Esophagus muscularis mucosa (tissue), 4 donors: ENCODE measurements at regions not wholly inside any gene's neighbourhood (a gene's known extent, or its start where the extent isn't known, plus 50 kb on each side); places are given as distances from the start of the nearest gene placed in this dataset.

Source experiments
- DNase-seq: peaks from one replicate; pipeline ENCODE4 v3.0.0-alpha.2; 2017; ENCODE audit errors: extremely low spot score
- H3K27ac ChIP-seq, 4 donors: fragments of 200-600 bp; sonication (generic); replicated peaks in 1 of 4; 1 replicate in 3 of 4; 2 replicates in 1 of 4; pipeline ENCODE4 v1.5.1; 2016 to 2019; ENCODE audit warnings: mild to moderate bottlenecking in 1 of 4
- H3K27me3 ChIP-seq, 4 donors: fragments of 200-600 bp; sonication (generic); one replicate each; pipeline versions ENCODE4 v1.5.1 to v1.6.0; 2016 to 2019
- H3K36me3 ChIP-seq, 4 donors: fragments of 200-600 bp; sonication (generic); one replicate each; pipeline ENCODE4 v1.5.1; 2016 to 2019
- H3K4me1 ChIP-seq, 4 donors: fragments of 200-600 bp; sonication (generic); one replicate each; pipeline ENCODE4 v1.5.1; 2016 to 2019
- H3K4me3 ChIP-seq, 4 donors: fragments of 200-600 bp; sonication (generic); 1 replicate in 2 of 4; 2 replicates in 2 of 4; pipeline ENCODE4 v1.5.1; 2016 to 2019; ENCODE audit warnings: mild to moderate bottlenecking in 4 of 4, moderate library complexity in 1 of 4
- H3K9me3 ChIP-seq, 4 donors: fragments of 200-600 bp; sonication (generic); 1 replicate in 3 of 4; 2 replicates in 1 of 4; pipeline ENCODE4 v1.5.1; 2016 to 2019
- EP300 ChIP-seq: sonication (generic); formaldehyde crosslinking; IDR thresholded peaks from one replicate; pipeline ENCODE4 v1.6.1; 2017; ENCODE audit warnings: antibody characterized with exemption
- POLR2A ChIP-seq: fragments of 450-650 bp; IDR thresholded peaks from one replicate; pipeline ENCODE4 v1.6.1; 2017; ENCODE audit warnings: antibody characterized with exemption, moderate library complexity, mild to moderate bottlenecking, low read depth
- POLR2AphosphoS5 ChIP-seq, 2 donors: sonication (generic); formaldehyde crosslinking; IDR thresholded peaks; one replicate each; pipeline ENCODE4 v1.6.1; 2017; ENCODE audit warnings: antibody characterized with exemption in 2 of 2
- WGBS: methylation state at CpG from one replicate; pipeline ENCODE4 v1.1.5; 2018; 5-methylcytosine and 5-hydroxymethylcytosine counted together
- intact Hi-C: fragments of 100-400 bp; cut with DNase I; formaldehyde crosslinking; loops from one replicate; pipeline ENCODE4 v1.15.1; 2023
- TF ChIP-seq, protein P1 (sequence below), 3 experiments: fragments of 200-600 bp in 2 of 3; fragments of 450-650 bp in 1 of 3; sonication (generic) in 2 of 3; IDR thresholded peaks; one replicate each; pipeline ENCODE4 v1.5.1; 2017 to 2019; ENCODE audit warnings: antibody characterized with exemption in 3 of 3, mild to moderate bottlenecking in 2 of 3, moderate library complexity in 1 of 3

DNA sequence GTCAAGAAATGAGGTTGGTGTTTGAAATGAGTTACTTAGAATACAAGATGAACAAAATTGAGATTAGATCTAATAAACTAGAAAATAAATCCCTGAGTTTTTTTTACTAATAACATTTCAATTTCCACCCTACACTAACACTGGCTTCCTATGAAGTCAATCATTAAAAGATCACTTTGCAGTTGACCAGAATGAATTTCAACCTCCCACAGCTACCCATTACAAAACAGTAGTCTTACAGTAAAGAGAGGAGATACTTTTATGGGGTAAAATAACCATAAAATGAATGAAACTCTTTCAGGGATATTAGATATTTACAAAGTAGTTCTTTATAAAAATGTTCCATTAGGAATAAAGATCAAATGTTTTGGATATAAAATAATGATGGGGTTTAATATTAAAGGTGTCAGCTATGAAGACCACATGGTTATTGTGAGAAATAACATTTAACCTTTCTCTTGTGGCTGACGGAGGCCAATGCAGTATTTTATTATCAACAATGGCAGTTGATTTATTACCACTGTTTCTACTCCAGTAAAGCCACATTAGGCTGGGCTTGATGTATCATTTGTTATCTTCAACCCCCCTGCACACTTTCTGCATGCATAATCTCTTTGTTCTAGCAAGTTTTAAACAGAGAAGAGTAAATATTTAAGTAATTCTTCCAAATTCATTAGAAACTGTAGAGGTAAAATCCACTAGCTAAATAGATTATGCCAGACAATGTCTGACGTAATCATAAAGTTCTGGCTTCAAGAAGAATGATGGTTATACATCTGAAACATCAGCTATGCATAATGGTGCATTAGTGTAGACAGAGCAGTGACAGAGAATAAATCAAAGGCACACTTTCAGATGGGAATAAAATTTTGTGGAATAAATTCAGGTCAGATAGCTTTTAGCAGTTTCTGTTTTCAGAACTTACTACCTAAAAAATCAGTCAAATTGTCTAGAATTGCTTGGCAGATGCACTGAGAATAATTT, 516.6 kb downstream of the PCDH18 start:
- H3K27me3 ChIP-seq: no peaks in the 10 kb centered on the region
- intact Hi-C loops: no loop called here
- no peak overlapping the region for H3K27ac ChIP-seq
- peaks cover 0 to 5% (median 0%) of the 10 kb centered on the region in 4 donors for H3K4me1 ChIP-seq
- no peak for DNase-seq
- TF ChIP-seq EP300 (no peak), POLR2AphosphoS5 (IDR thresholded peaks at IDR 0.05) (no peak), POLR2A (no peak)
- TF ChIP-seq, protein P1, sequence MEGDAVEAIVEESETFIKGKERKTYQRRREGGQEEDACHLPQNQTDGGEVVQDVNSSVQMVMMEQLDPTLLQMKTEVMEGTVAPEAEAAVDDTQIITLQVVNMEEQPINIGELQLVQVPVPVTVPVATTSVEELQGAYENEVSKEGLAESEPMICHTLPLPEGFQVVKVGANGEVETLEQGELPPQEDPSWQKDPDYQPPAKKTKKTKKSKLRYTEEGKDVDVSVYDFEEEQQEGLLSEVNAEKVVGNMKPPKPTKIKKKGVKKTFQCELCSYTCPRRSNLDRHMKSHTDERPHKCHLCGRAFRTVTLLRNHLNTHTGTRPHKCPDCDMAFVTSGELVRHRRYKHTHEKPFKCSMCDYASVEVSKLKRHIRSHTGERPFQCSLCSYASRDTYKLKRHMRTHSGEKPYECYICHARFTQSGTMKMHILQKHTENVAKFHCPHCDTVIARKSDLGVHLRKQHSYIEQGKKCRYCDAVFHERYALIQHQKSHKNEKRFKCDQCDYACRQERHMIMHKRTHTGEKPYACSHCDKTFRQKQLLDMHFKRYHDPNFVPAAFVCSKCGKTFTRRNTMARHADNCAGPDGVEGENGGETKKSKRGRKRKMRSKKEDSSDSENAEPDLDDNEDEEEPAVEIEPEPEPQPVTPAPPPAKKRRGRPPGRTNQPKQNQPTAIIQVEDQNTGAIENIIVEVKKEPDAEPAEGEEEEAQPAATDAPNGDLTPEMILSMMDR (IDR thresholded peaks at IDR 0.05): no peak
- H3K9me3 ChIP-seq: no peaks in the 10 kb centered on the region
- WGBS: 25% methylated on average over 2 of the region's 2 CpGs
- H3K4me3 ChIP-seq: no peak overlapping the region
- H3K36me3 ChIP-seq: no peaks in the 10 kb centered on the region

DNA sequence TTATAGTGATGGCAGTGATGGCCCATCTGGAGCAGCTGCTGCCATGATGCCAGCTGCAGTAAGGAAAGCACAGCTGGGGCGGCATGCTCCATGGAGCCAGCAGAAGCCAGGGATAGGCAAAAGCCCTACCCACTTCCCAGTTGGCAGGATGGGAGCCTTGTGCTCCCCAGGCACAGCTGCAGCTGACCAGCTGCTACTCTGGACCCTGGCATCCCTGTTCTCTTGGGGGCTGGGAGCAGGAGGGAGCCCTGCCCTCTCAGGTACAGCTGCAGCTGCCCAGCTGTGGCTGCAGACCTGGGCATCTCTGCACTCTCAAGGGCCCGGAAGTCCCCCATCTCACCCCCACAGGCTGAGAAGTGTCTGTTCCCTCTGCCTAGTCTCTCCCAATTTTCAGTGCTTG, 531.9 kb downstream of the PCDH18 start:
- intact Hi-C loops: no loop called here
- DNase-seq: no peak
- H3K4me1 ChIP-seq: no peaks in the 10 kb centered on the region

GRCh38 chr4:136992032-136992431, 540.3 kb downstream of the PCDH18 start:
- intact Hi-C loops: no loop called here
- TF ChIP-seq POLR2A (no peak), POLR2AphosphoS5 (IDR thresholded peaks at IDR 0.05) (no peak), EP300 (no peak)
- TF ChIP-seq, protein P1 (IDR thresholded peaks at IDR 0.05): no peak
- no peaks in the 10 kb centered on the region for H3K4me1 ChIP-seq
- no peak for DNase-seq
- H3K4me3 ChIP-seq: no peak overlapping the region
- no peaks in the 10 kb centered on the region for H3K36me3 ChIP-seq
- H3K27ac ChIP-seq: no peak overlapping the region
- H3K27me3 ChIP-seq: no peaks in the 10 kb centered on the region
- H3K9me3 ChIP-seq: no peaks in the 10 kb centered on the region
- 69% methylated on average over 3 of the region's 3 CpGs for WGBS

More for the DNA sequence above, 531.9 kb downstream of the PCDH18 start:
- TF ChIP-seq EP300 (no peak), POLR2A (no peak), POLR2AphosphoS5 (IDR thresholded peaks at IDR 0.05) (no peak)
- TF ChIP-seq, protein P1 (IDR thresholded peaks at IDR 0.05): no peak
- Histone ChIP-seq H3K36me3 (no peaks in the 10 kb centered on the region), H3K27ac (no peak overlapping the region), H3K27me3 (no peaks in the 10 kb centered on the region), H3K9me3 (no peaks in the 10 kb centered on the region), H3K4me3 (no peak overlapping the region)
- WGBS: 90% methylated on average over 2 of the region's 2 CpGs

DNA sequence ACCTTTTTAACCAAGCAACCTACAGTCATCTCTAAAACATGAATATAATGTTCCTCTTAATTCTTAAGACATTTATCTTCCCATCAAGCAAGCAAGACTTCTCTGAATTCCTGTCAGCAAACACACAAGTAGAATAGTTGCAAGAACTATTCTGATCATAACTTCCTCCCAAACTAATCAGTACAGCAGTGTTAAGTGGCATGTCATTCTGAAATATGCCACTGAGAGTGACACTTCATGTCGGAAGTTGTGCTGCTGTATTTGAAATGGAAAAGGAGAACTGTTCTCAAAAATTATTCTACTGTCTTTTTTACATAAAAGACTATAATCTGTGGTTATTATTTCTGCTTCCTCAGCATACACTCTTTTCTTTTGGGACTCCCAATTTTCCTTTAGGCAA, 546.6 kb downstream of the PCDH18 start:
- TF ChIP-seq POLR2AphosphoS5 (IDR thresholded peaks at IDR 0.05) (no peak), EP300 (no peak), POLR2A (no peak)
- TF ChIP-seq, protein P1 (IDR thresholded peaks at IDR 0.05): no peak
- Histone ChIP-seq H3K27me3 (no peaks in the 10 kb centered on the region), H3K4me1 (no peaks in the 10 kb centered on the region), H3K9me3 (no peaks in the 10 kb centered on the region), H3K36me3 (no peaks in the 10 kb centered on the region), H3K27ac (no peak overlapping the region), H3K4me3 (no peak overlapping the region)
- intact Hi-C loops: no loop called here
- no peak for DNase-seq
- WGBS: 64% methylated on average over 1 of the region's 1 CpG
